ENCODE measurements at regions not wholly inside any gene's neighbourhood (a gene's known extent, or its start where the extent isn't known, plus 50 kb on each side); places are given as distances from the start of the nearest gene placed in this dataset.
A peak's percentile ranks its signal among the peaks of the same experiment; 100 is the strongest.

DNA sequence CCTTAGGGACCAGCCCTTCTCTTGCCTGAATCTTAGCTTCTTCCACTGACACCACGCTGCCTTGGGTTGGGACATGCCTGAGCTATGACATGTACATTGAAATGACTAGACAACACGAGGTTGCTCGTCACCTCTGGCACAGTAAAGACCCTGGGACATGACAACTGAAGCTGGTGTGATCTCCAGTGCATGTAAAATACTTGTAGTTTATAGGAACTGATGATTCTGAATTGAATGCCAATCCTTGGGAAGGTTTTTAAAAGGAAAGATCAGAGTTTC, 100.7 kb upstream of the PGRMC2 start:
- no peak for DNase-seq (ENCODE audit: low read depth, low spot score)

DNA sequence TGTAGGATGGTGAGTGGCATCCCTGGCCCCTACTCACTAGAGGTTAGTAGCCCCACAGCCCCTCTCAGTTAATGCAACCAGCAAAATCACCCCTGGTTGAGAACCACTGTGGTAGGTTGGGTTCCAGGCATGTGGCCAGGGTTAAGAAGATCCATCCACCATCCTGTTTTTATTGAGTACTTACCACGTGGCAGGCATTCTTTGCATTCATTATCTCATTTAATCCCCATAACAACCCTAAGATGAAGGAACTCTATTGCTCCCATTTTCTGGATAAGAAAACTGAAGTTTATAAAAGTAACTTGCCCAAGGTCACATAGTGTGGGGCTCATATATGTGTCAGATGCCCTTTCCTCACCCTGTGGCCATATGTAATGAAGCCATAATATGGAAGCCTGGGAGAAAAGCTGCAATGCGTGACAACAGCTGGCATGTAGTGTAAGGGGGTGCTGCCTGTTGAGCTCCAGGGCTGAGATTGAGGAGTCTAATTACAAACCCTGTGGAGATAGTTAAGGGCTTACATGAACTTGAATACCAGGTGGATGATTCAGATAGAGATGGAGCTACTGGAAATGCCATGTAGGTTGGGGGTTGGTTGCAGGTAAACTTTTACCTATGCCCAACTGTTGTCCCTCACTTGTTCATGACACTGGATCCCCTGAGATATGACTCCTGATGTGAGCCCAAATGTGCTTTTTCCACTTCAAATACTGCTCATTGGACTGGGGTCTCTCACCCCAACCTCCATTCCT, 100.2 kb upstream of the PGRMC2 start:
- no peak for DNase-seq (ENCODE audit: low read depth, low spot score)

DNA sequence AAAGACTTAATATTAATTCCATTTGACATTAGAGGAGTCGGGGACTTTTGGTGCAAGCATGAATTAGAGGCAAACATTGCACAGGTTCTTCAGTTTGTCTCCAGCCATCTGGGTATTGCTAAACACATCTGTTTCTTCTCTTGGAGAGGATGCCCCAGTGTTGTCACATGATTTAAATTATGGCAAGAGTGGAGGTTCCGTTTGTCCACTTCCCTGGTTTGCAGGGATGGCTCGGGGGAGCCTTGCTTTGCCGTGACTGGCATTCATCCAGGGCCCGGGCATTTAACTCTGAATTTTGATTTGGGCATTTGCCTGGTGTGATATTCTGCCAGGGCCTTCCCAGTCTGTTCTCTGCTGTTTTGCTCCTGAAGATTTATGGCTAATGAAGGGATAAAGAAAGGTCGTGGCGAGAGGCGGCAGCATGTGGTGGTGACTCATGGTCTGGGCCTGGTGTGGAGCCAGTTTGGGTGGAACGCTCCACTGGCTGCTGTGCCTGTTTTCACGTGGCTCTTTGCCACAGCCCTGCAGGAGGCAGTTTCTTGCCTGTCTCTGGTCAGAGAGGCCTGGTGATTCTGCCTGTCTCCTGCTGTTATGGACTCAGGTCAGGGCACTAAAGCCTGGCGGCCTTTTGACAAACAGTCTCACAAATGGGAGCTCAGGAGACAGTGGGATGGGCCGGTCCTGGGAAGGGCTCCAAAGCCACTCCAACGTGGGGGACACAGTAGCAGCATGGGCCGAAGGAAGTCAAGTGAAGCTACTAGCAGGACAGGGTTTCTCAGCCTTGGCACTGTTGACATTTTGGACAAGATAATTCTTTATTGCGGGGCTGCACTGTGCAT, 99.4 kb upstream of the PGRMC2 start:
- DNase-seq (ENCODE audit: low read depth, low spot score) = peak; percentile 63

DNA sequence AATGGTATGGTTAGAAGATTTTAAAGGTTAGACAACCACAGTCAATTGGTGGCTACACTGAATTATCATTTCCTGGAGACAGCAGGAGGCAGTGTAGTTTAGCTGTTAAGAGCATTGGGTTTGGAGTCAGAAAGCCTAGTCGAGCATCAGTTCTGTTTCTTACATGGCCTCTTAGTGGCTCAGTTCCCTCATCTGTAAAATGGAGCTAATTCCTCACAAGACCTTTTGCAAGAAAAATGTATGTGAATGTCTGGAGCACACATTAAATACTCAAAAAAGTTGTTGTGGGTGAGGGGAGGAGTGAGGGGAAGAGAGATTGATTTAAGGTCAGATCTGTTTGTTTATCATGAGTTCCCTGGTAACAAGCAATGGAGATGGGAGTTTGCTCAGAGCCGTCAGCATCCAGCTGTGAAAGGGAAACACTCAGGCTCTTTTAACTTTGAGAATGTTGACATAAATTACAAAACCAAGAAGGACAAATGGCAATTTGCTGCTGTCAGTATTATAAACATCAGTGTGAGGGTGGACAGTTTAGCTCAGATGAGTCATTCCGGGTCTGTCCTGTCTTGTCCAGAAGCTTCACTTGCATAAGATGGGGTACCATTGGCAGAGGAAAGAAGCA, 98.2 kb upstream of the PGRMC2 start:
- peak; percentile 33 for DNase-seq (ENCODE audit: low read depth, low spot score)

DNA sequence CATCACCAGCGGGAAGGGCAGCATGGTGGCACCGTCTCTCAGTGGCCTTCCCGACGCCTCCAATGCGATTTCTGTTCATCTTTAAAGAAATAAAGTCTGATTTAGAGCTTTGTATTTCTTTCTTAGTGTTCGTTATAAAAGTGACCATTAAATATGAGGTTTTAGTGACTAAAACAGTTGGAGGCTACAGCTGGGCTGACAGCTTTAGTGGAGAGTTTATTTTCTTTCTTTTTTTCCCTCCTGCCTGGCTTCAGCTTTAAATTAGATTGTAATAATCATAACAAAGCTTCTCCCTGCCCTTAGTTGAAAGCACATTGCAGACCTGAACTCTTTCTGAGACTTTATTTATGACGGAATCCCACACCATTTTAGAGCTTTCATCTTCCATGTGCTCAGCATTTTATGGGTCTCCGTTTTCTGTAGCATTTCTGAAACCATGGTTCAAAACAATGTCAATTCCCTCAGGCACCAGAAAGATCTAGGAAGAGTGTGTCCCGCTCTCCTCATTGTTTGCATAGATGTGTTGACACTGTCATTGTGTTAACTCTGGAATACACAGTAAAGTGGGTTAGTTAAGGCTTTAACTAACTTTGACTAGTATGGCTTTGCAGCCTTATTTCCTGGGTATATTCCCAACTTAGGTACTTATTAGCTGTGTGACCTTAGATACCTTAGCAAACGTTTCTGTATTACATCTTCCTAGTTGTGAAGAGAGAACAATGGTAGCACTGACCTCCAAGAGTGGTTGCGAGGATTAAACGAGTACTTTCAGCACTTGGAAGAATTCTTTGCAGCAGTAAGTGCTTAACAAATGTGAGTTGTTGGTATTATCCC, 97.4 kb upstream of the PGRMC2 start:
- no peak for DNase-seq (ENCODE audit: low read depth, low spot score)

DNA sequence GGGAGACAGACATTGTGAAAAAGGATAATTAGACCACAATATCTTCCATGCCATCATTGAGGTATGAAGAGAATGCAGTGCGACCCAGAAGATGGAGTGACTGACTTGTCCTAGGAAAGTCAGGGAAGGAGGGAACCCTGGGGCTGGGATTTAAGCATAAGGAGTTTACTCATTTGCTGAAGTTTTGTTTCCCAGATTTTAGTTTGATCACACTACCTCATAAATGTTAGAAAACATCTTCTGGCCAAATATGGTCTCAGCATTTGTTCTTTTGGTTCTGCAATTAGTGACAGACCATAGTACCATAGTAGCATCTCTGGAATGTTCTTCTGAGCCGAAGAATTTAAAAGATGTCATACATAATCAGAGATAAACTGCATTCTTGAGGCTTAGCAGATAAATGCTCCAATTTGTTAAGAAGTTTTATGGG, 96.5 kb upstream of the PGRMC2 start:
- DNase-seq (ENCODE audit: low read depth, low spot score) = peak; percentile 6

DNA sequence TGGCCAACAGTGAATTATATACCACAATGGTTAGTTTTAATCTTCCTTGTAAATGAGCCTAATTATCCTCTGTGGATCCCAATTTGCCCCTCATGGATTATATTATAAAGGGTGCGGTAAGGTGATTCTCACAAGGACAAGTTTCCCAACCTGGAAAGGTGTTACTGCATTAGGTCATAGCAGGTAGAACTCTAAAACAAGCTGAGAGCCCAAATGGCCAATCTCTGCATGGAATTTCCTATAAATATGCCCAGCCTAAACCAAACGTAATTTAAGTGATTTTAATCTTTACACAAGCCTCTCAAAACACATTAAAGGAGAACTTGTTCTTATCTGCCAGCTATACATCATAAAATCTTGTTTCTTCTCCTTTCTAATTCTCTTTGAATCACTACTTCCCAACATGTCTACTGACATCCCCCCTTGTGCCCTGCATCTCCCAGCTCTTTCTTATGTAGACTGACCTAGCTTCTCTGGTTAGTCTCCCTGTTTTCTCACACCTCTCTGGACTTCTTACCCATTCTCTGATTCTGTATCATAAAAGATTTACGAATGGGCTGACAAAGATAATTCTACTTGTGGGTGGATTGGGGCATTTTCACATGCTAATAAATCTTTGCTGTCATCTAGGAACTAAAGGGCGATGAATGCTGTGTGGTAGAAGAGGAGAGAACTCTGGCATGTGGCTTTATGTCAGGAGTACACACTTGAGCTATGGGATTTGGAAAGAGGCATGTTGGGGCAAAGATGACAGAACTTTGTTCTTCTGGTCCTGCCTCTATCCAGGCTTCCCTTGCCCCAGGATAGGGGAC, 94.3 kb upstream of the PGRMC2 start:
- no peak for DNase-seq (ENCODE audit: low read depth, low spot score)

DNA sequence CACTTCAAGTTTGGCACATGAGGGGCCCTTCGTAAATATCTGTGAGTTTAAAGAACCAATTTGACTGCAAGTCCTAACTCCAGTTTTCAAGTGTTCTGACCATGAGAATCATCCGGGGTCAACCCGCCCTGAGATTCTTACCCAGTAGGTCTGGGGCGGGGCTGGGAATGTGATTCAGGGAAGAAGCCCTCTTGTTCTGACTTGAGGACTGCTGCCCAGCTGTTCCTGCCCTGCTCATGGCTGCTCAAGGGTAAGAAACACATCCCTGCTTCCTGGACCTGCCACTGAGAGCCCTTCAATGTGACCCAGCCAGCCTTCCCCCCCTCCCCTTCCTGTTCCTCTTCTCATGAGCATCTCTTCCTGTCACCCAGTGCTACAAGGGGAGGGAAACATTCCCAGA, 92.7 kb upstream of the PGRMC2 start:
- DNase-seq (ENCODE audit: low read depth, low spot score) = no peak

DNA sequence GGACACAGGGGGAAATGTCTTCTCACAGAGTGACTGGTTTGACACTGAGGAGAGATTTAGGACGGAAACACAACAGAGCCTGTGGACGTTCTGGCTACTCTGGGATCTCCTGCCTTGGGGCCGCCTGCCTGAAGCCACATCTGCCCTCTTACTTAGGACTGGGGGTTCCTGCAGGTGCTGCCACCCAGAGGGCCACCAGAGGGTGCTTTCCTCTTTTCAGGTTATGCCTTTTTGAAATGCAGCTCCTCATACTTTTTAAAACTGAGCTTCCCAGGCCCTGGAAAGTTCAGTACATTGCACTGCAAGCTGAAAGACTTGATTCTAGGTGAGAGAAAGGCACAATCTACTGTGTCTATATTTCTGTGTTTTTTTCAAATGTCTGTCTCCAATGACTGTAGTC, 92.2 kb upstream of the PGRMC2 start:
- no peak for DNase-seq (ENCODE audit: low read depth, low spot score)

DNA sequence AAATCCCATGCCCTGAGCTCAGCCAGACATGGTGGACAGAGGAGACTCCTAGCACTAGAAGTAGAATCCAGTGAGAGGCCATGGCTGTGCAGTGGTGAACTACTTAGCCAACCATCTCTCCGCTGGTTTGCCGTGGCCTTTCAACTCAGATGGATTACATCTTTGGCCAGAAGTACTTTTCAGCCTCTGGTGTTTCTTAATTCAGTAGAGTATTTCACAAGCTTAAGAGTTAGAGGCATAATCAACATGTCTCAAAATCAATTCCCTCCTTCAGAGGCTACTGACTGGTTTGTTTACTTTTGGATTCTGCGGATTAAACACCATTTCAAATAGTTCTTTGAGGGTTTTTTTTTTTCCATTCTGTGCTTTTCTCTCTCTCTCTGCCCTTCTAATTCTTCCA, 91.1 kb upstream of the PGRMC2 start:
- no peak for DNase-seq (ENCODE audit: low read depth, low spot score)

DNA sequence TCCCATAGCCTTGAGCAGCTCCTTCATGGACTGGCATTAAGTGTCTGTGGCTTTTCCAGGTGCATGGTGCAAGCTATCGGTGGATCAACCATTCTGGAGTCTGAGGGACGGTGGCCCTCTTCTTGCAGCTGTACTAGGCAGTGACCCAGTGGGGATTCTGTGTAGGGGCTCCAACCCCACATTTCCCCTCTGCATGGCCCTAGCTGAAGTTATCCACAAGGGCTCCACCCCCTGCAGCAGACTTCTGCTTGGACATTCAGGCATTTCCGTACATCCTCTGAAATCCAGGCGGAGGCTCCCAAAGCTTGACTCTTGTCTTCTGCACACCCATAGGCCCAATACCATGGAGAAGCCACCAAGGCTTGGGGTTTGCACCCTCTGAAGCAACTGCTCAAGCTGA, 89.3 kb upstream of the PGRMC2 start:
- DNase-seq (ENCODE audit: low read depth, low spot score) = no peak

DNA sequence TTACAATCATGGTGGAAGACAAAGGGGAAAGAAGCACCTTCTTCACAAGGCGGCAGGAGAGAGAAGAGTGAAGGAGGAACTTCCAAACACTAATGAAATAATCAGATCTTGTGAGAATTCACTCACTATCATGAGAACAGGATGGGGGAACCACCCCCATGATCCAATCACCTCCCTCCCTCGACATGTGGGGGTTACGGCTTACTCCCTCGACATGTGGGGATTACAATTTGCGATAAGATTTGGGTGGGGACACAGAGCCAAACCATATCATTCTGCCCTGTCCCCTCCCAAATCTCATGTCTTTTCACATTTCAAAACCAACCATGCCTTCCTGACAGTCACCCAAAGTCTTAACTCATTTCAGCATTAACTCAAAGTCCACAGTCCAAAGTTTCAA, 88.7 kb upstream of the PGRMC2 start:
- DNase-seq (ENCODE audit: low read depth, low spot score) = no peak

DNA sequence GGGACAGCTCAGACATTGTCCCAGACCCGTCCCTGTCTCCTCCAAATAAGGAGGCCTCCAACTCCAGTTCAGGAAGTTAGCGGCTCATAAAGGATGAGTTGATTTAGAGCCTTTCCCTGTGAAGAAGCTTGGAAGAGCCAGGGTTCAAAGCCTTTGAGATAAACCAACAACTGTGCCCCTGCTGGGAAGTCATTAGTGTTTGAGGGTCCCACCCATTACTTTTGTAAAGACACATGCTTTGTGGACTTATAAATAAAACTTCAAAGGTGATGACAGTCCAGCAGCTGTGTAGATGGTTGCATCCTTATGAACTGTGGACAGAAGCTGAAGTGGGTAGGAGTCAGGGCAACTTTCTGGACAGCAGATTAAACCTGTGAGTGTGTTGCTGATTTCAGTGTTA, 86.0 kb upstream of the PGRMC2 start:
- DNase-seq (ENCODE audit: low read depth, low spot score) = no peak

DNA sequence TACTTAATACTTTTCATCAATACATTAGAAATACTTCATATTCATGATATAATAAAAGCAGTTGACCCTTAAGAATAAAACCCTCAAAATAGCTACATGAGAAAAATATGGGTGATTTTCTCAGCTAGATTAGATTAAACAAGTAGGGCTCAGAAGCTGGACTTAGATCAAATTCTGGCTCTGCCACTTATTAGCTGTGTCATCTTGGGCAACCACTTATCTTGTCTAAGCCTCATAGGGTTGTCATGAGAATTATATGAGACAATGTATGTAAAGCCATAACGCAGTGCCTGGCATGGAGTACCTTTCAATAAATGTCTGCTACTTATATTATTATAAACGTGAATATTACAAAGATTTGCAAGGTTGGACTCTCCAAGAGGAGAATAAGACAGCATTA, 84.3 kb upstream of the PGRMC2 start:
- DNase-seq (ENCODE audit: low read depth, low spot score) = no peak

DNA sequence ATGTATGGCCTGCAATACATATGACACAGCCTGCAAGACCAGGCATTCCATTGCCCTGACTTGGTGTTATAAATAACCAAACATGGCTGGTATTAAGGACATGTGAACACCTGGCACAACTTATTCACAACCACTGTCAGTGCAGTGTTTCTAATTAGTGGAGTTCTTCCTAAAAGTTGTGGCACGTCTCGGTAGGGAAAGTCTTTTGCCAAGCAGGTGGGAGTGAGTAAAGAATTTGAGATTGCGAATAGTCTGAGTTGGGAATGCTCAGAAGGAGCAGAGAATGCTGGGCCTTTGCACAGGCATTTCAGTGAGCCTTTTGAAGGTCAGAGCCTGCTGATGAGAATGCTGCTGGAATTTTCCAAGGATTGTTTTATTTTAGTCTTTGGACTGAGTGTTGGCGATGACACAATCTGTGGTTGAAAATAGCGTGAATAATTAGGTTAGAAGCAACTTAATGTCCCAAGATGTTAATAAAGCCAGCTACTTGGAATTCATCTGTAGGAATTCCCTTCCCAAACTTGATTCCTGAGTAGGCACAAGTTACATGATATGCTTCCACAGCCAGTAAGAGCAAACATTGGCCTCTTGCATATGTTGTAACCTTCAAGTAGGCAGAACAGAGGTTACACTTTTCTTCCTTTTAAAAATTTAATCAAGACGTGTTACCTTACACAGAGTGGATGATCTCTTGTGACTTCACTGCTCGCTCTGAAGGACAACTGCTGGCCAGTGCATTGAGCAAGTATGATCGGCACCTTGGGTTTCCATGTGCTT, 83.6 kb upstream of the PGRMC2 start:
- no peak for DNase-seq (ENCODE audit: low read depth, low spot score)

DNA sequence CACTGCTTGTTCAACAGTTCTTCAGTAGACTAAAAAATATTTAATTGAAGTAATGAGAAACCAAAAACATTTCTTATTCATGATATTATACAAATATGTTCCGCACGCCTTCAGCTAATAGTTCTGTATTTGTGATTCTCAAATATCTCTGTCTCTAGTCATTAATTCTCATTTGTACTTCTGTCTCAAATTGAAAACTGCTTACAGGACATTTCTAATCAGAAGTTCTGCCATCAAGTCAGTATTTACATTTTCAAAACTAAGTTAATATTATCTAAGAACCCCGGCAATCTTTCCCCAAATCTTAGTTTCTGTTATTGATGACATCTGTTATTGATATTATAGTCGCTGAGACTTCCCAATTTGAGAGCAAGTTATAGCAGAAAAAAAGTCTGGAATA, 78.6 kb upstream of the PGRMC2 start:
- DNase-seq (ENCODE audit: low read depth, low spot score) = no peak

DNA sequence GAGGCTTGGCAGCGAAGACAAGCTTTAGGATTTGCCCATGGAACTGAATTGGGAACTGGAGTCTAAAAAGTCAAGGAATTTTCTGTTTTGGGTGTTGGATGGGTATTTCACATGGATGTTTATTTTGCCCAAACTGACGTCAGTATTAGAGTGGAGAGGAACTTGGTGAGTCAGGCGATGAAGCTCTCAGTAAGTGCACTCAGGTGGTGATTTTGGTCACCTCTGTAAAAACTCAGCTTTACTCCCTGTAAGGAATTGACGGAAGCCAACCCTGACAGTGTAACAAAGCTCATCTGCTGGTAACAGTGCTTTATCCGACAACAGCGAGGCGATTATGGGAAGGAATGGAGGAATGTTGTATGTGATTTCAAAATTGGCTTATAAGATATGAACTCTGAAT, 77.0 kb upstream of the PGRMC2 start:
- no peak for DNase-seq (ENCODE audit: low read depth, low spot score)

DNA sequence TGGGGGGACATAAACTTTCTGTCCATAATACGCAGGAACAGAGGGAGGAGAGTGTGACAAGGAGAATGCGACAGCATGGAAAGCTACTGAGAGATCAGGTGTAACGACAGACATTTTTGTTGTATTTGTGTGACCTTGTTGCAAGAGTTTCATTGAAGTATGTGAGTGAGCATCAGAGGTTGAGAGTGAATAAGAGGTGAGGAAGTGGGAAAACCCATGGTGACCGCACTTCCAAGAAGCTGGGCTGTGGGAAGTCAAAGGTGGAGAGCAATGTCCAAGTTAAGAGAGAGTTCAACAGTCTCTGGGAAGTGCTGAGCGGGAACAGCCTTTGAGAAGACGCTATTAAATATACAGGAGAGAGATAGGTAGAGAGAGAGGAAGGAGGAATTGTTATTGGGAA, 76.4 kb upstream of the PGRMC2 start:
- no peak for DNase-seq (ENCODE audit: low read depth, low spot score)

DNA sequence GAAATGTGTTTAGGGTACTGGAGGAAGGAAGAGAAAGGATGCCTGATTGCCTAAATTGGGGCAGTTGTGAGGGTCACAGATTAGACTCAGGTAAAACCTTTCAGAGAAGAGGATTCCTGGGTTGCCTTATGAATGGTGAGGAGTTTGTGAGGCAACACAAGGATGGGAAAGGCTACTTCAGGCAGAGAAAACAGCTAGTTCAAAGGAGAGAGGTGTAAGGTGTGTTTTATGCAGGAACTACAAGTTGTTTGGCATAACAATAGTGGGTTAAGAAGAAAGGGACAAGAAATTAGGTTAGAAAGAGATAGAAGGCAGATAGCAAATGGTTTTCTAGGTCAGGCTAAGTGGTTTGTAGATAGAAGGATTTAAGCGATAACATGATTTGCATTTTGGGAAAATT, 75.1 kb upstream of the PGRMC2 start:
- no peak for DNase-seq (ENCODE audit: low read depth, low spot score)

DNA sequence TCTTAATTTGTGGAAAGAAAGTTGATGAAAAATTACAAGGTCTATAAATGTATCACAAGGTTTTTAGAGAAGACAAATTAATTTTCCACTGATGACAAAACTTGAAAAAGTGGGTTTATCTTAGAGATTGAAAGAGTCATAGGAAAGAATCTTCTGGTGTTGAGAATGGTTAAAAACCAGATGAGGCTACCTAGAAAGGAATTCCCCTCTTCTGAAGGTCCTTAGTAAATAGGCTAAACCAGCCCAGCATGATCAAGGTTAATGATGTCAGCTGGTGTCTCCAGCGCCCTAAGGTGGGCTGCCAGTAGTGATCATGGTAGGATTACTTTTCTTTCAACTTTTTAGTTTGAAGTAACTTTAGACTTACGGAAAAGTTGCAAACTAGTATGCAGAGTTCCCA, 71.8 kb upstream of the PGRMC2 start:
- DNase-seq (ENCODE audit: low read depth, low spot score) = no peak

DNA sequence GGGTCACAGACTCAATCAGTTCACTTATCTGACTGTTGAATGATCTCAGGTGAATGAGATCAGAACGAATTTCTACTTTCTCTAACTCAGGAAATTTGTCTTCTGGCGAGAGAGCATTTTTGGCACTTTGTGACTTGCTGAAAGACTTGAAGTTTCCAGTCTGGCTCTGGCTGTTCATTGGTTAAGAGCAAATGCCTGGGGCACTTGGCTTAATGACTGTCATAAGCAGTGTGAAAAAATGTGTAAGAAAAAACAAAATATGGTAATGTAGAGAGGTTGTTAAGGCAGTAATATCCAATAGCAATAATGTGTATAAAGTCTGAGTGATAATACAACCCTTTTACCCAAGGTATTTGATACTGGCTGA, 71.3 kb upstream of the PGRMC2 start:
- no peak for DNase-seq (ENCODE audit: low read depth, low spot score)

Data from ELF-1 (cell line).